Keratinocyte (primary cell): ENCODE measurements at regions not wholly inside any gene's neighbourhood (a gene's known extent, or its start where the extent isn't known, plus 50 kb on each side); places are given as distances from the start of the nearest gene placed in this dataset.

Source experiments
- CTCF ChIP-seq, 3 experiments: IDR thresholded peaks in 1 of 3; conservative IDR thresholded peaks in 1 of 3; optimal IDR thresholded peaks in 1 of 3; 2 replicates in 2 of 3; 3 replicates in 1 of 3; pipeline versions ENCODE3 to v1.5.1; 2011; ENCODE audit warnings: low read length in 3 of 3, mild to moderate bottlenecking in 3 of 3, moderate library complexity in 2 of 3, control low read depth in 1 of 3, inconsistent platforms in 1 of 3; ENCODE audit not compliant: insufficient read depth in 2 of 3; ENCODE audit errors: extremely low read depth in 1 of 3
- EZH2 ChIP-seq: IDR thresholded peaks from one replicate; pipeline ENCODE4 v1.6.1; 2012; ENCODE audit warnings: inconsistent platforms, mild to moderate bottlenecking, low read length, moderate library complexity

GRCh38 chr18:51537487-51537886, 340.0 kb upstream of the MEX3C start:
- TF ChIP-seq CTCF (optimal IDR thresholded peaks at IDR 0.05 in 1 of 3, IDR thresholded peaks at IDR 0.05 in 1 of 3, conservative IDR thresholded peaks at IDR 0.05 in 1 of 3; ENCODE audit: extremely low read depth in 1 of 3, insufficient read depth in 2 of 3, low read length in 3 of 3) (peak; percentile 63 to 81 (median 65)), EZH2 (no peak)
